ENCODE measurements at regions not wholly inside any gene's neighbourhood (a gene's known extent, or its start where the extent isn't known, plus 50 kb on each side); places are given as distances from the start of the nearest gene placed in this dataset.

GRCh38 chr2:103219398-103219797 lies 457.6 kb downstream of the TMEM182 start:
- dilution Hi-C loops (cut with MboI; ENCODE audit: extremely low pct_ligation_motif_present, low sequenced_read_pairs), result no loop called here
- FAIRE-seq (no peak), DNase-seq (ENCODE audit: low read depth, low spot score) (no peak)
- TF ChIP-seq EZH2 (IDR thresholded peaks at IDR 0.05; ENCODE audit: low read length) (no peak), CTCF (optimal IDR thresholded peaks at IDR 0.05 in 1 of 3, IDR thresholded peaks at IDR 0.05 in 1 of 3, conservative IDR thresholded peaks at IDR 0.05 in 1 of 3; ENCODE audit: extremely low read depth in 1 of 3, insufficient read depth in 2 of 3, low read length in 3 of 3) (no peak)
- Histone ChIP-seq H3K36me3 (ENCODE audit: control insufficient read depth in 2 of 2, extremely low read depth in 1 of 2, insufficient read depth in 2 of 2, low read length in 2 of 2) (no peaks in the 10 kb centered on the region), H3K9ac (ENCODE audit: control insufficient read depth, extremely low read depth, insufficient read depth, low read length) (no peak overlapping the region), H4K20me1 (ENCODE audit: control insufficient read depth, extremely low read depth, insufficient read depth, low read length) (no peaks in the 10 kb centered on the region), H3K27me3 (ENCODE audit: control insufficient read depth, extremely low read depth, insufficient read depth, low read length) (no peaks in the 10 kb centered on the region), H3K9me1 (ENCODE audit: control insufficient read depth, extremely low read depth, insufficient read depth, low read length) (no peaks in the 10 kb centered on the region), H3K27ac (ENCODE audit: control insufficient read depth, insufficient read depth, low read length) (no peak overlapping the region), H3K9me3 (ENCODE audit: control insufficient read depth, low read depth, low read length) (no peaks in the 10 kb centered on the region), H3K79me2 (ENCODE audit: control insufficient read depth, insufficient read depth, low read length) (no peaks in the 10 kb centered on the region), H3K4me2 (ENCODE audit: control insufficient read depth, extremely low read depth, insufficient read depth, low read depth, low read length) (no peak overlapping the region), H3K4me3 (ENCODE audit: control insufficient read depth in 2 of 3, extremely low read depth in 1 of 3, insufficient read depth in 2 of 3, low read depth in 1 of 3, low read length in 3 of 3) (no peak overlapping the region), H2AFZ (ENCODE audit: control insufficient read depth, low read length) (no peak overlapping the region), H3K4me1 (ENCODE audit: control insufficient read depth, extremely low read depth, insufficient read depth, low read length) (no peaks in the 10 kb centered on the region)

- H3K9me3 ChIP-seq (ENCODE audit: control insufficient read depth, low read depth, low read length), result no peaks in the 10 kb centered on the region
- DNase-seq (ENCODE audit: low read depth, low spot score) (no peak), FAIRE-seq (no peak)
- TF ChIP-seq CTCF (optimal IDR thresholded peaks at IDR 0.05 in 1 of 3, IDR thresholded peaks at IDR 0.05 in 1 of 3, conservative IDR thresholded peaks at IDR 0.05 in 1 of 3; ENCODE audit: extremely low read depth in 1 of 3, insufficient read depth in 2 of 3, low read length in 3 of 3) (no peak), EZH2 (IDR thresholded peaks at IDR 0.05; ENCODE audit: low read length) (no peak)
- H3K9ac ChIP-seq (ENCODE audit: control insufficient read depth, extremely low read depth, insufficient read depth, low read length), result no peak overlapping the region
- H3K27ac ChIP-seq (ENCODE audit: control insufficient read depth, insufficient read depth, low read length), result no peak overlapping the region
- no peak overlapping the region for H3K4me3 ChIP-seq (ENCODE audit: control insufficient read depth in 2 of 3, extremely low read depth in 1 of 3, insufficient read depth in 2 of 3, low read depth in 1 of 3, low read length in 3 of 3)
- dilution Hi-C loops (cut with MboI; ENCODE audit: extremely low pct_ligation_motif_present, low sequenced_read_pairs), result no loop called here
- no peaks in the 10 kb centered on the region for H4K20me1 ChIP-seq (ENCODE audit: control insufficient read depth, extremely low read depth, insufficient read depth, low read length)
- no peaks in the 10 kb centered on the region for H3K79me2 ChIP-seq (ENCODE audit: control insufficient read depth, insufficient read depth, low read length)
- no peaks in the 10 kb centered on the region for H3K9me1 ChIP-seq (ENCODE audit: control insufficient read depth, extremely low read depth, insufficient read depth, low read length)
- no peak overlapping the region for H3K4me2 ChIP-seq (ENCODE audit: control insufficient read depth, extremely low read depth, insufficient read depth, low read depth, low read length)
- H3K4me1 ChIP-seq (ENCODE audit: control insufficient read depth, extremely low read depth, insufficient read depth, low read length), result no peaks in the 10 kb centered on the region
- no peak overlapping the region for H2AFZ ChIP-seq (ENCODE audit: control insufficient read depth, low read length)
- no peaks in the 10 kb centered on the region for H3K36me3 ChIP-seq (ENCODE audit: control insufficient read depth in 2 of 2, extremely low read depth in 1 of 2, insufficient read depth in 2 of 2, low read length in 2 of 2)
- H3K27me3 ChIP-seq (ENCODE audit: control insufficient read depth, extremely low read depth, insufficient read depth, low read length), result no peaks in the 10 kb centered on the region
Observed at GRCh38 chr2:103222969-103223368, 461.1 kb downstream of the TMEM182 start.
